CD4-positive, alpha-beta T cell treated with Interleukin-6 for 4 hours (primary cell): ENCODE measurements at regions not wholly inside any gene's neighbourhood (a gene's known extent, or its start where the extent isn't known, plus 50 kb on each side); places are given as distances from the start of the nearest gene placed in this dataset.
"Not testable (repeated sequence)": the region's sequence is repeated elsewhere in the genome, so short reads cannot be mapped to it uniquely, and the experiment has no call there.

Experiments used
- DNase-seq: peaks from one replicate; pipeline ENCODE4 v3.0.0-alpha.2; 2020; ENCODE audit warnings: mixed read lengths

DNA sequence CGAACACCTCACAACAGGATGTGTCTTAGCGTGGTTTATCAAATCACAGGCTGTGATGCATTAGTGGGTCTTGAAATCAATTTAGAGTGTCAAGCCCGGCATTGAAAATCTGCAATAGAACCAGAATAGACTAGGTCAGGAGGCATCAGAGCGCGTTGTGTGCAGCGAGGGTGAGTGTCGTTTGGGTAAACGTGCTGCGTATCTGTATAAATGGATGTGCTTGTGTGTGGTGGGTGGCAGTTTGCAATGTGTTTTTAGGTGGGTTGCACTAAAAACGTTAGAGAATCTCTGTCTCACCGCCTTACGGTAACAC is 121.0 kb upstream of the SULF2 start:
- no peak for DNase-seq

- no peak for DNase-seq
Measured at GRCh38 chr20:47905628-47906347, 120.5 kb upstream of the SULF2 start.

DNA sequence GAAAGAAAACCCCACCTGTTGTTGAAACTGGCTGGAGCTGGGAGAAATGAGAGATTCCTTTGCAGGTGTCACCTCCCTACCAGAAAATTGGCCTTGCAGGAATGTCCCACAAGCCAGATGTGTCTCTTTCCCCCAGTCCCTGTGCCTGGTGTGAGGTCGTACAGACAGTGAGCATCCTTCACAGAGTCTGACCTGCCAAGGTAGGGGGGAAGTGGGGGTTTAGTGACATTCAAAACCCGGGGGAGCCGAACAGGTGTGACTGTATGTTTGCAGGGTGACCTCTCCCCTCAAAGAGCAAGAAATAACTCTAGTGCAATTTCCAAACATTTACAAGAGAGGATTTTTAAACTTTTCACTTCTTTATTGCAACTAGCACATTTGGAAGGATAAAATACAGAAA is 117.7 kb upstream of the SULF2 start:
- not testable (repeated sequence) for DNase-seq

- not testable (repeated sequence) for DNase-seq
Measured at GRCh38 chr20:47899313-47899712, 114.0 kb upstream of the SULF2 start.

- DNase-seq: no peak
Measured at GRCh38 chr20:47897461-47897860, 112.2 kb upstream of the SULF2 start.

DNA sequence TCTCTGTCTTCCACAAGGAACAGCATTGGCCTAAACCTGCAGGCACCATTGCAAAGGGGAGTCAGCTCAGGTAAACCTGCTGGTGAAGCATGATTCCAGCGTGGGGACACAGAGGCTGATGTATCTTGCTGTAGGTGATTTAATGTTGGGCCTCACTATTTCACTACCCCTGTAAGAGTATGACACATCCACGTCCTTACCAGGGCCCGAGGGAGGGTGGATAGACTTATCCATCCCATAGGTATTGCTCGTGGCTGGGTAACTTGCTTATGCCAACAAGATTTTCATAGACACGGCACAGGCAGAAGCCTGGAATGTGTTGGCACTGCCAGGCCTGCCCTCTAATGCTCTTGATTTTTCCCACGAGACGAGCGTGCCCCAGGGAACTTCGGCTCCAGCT is 107.4 kb upstream of the SULF2 start:
- DNase-seq: not testable (repeated sequence)

DNA sequence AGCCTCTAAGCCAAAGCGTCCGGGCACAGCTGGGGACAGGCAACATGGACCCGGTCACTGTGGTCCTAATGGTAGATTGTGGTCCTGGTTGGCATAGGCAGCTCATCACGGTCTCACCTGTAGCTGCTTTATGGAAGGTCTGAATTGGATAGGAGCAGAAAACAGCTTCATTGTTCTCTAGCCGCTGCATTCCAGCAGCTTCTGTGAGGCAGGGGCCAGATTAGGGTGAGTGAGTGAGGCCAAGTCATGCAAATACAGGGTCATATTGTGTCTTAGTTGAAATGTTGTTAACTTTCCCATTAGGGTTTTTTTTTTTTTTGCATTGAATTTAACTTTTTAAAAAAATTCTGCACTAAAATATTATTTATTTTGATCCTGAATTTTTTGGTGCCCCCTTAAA is 105.4 kb upstream of the SULF2 start:
- DNase-seq: not testable (repeated sequence)

DNA sequence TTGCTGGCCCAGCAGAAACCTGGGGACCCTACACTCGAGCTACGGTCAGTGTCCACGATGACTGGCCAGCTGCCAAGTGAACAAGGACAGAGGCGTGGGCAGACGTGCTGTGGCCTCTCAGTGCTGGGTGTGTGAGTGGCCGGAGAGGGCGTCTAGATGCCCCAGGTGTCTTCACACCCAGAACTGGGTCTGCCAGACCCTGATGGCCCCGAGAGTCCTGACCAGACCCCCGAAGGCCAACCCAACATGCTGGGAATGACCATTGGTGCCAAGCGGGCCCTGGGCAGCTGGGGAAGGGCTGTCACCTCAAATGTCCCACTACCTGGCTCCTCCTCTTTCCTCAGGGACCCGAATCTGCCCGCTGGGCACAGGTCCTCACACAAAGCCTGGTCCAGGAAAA is 104.5 kb upstream of the SULF2 start:
- DNase-seq: not testable (repeated sequence)

DNA sequence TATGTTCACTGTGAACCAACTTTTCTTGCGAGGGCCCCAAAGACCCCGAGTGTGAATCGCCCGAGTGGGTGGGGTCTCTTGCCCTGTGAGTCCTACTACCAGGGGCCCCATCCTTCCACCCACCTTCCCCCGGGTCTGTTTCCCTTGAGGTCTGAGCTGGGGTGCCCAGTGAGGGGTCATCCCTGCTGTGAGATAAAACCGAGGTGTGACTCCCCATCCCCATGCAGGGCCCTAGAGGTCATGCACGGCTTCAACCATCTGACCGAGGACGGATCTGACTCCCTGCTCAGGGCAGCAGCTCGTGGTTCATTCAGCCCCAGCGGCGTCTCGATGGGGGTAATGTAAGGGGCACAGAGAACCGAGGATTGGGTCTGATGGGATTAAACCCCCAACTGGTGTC is 103.1 kb upstream of the SULF2 start:
- DNase-seq: no peak

DNA sequence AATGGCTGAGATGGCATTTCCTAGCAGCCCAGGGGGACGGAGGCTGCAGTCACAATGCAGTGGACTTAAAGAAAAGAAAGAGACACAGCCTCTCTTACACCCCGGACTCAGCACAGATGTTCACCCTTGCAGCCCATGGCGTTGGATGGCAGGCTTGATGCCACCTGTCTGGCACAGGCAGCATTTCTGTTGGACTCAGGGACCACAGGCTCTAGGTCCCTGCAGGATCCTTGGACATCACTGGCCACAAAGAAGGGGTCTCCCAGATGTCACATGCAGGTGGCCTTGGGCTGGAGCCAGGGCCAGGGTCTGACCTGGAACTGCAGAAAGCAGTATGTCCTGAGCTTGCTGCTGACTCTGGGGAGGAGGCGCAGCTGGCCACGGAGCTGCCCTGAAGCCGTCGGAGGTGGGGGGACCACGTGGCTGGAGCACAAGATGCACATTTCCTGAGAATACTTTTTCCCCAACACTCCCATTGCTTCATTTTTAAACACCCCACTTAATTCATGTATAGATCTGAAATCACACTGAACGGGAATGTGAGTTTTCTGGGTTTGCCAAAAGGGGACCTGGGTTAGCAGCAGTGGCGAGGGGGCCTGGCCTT is 102.3 kb upstream of the SULF2 start:
- DNase-seq: no peak

- no peak for DNase-seq
Measured at GRCh38 chr20:47887064-47887463, 101.8 kb upstream of the SULF2 start.

DNA sequence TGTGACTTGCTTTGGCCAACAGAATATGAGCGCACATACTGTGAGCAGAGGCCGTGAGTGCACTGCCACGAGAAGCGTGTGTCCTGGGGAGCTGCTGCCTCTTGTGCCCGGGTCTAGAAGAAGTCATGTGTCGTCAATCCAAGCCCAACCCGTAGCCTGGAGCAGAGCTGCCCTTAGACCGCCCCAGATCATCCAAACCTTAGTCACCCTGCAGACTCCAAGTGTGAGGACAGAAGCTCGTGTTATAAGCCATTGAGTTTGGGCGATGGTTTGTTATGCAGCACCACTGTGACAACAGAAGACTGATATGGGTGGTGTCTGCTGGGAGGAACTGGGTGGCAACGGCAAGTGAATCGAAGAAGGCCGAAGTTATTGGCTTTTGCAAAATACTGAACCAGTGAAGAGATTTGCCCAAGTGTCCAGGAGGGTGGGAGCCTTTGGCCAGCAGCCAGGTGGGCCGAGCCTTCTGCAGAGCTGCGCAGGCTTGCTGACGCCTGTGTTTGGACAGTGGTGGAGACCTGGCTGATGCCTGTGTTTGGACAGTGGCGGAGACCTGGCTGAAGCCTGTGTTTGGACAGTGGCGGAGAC is 101.3 kb upstream of the SULF2 start:
- DNase-seq: no peak

GRCh38 chr20:47885909-47886453 is 100.7 kb upstream of the SULF2 start:
- no peak for DNase-seq

- DNase-seq: not testable (repeated sequence)
Measured at GRCh38 chr20:47883940-47884339, 98.7 kb upstream of the SULF2 start.

GRCh38 chr20:47883186-47883585 is 97.9 kb upstream of the SULF2 start:
- no peak for DNase-seq

GRCh38 chr20:47879771-47880170 is 94.5 kb upstream of the SULF2 start:
- DNase-seq: no peak

- no peak for DNase-seq
Measured at GRCh38 chr20:47878601-47879027, 93.3 kb upstream of the SULF2 start.

DNA sequence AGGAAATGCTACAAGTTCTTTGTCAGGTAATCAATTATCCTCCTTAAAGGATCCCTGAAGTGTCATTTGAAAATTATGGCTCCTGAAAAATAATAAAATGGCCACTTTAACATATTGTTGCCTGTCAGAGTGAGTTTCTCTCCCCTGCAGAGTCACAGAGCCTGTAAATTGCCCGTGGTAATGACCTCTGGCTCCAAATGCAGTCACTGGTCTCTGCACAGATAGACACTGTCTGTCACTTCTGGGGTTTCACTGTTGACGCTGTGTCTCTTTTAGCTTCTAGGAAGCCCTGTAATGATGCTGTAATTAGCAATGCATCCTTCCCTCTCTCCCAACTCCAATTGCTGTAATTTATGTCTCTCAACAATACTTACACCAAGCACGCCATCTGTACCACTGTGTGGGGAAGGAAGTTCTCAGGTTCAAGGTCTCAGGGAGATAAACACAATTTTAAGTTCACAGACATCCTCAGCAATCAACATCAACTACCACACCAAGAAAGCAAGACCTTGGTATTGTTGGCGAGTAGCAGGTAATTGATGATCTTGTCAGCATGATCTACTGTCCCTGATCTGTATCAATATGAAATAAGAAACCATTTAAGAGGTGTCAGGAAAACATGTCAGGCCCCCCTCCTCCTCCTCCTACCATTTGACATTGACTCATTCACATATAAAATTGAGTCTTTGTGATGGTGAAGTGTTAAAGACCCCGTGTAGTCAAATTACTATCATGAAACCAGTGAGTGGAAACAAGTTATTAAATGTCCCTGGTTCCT is 91.2 kb upstream of the SULF2 start:
- no peak for DNase-seq

DNA sequence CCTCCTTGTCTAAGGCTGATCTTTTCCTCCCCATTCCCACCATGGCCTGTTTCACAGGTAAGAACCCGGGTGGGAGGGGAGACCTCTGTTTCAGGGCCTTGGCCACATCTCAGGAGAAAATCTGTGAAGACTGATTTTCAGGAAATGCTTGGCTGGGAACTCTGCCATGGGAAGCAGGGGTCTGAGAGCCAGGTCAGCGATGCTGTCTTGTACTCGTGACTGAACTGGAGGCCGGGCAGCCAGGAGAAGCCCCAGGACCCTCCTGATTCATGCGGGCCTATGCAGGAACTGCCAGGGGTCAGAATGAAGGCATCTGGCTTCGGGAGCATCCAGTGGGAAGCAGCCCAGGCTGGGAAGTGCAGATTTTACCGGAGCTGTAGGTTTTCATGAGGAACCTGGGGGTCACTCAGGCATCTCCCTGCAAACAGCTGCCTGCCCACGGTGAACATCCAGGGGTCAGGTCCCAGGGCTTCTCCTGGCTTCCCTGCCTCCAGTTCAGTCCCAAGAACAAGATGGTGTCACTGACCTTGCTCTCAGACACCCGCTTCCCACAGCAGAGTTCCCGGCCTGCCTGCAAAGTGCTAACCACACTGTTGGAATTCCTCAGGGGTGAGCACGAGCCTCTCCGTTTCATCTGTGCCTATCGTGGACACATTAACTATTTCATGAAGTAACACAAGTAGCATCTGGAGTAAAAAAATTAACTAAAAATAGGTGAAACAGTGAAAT is 90.2 kb upstream of the SULF2 start:
- DNase-seq: no peak

- DNase-seq: no peak
Measured at GRCh38 chr20:47872341-47872740, 87.1 kb upstream of the SULF2 start.

DNA sequence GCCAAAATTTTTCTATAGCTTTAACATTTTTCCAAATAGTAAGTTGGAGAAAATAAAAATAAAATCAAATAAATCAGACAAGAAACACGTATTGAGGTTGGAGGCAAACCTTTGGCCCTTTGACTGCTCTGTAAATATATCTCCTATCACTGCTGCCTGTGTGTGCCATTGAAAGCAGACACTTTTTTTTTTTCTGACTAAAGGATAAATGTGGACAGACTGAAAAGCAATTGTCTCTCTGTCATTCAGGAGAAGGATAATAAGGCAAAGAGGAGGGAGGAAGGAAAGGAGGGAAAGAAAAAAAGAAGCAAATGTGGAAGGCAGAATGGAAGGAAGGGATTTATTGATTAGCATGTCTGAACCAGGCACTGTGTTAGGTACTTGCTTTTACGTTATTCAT is 85.2 kb upstream of the SULF2 start:
- DNase-seq: no peak

DNA sequence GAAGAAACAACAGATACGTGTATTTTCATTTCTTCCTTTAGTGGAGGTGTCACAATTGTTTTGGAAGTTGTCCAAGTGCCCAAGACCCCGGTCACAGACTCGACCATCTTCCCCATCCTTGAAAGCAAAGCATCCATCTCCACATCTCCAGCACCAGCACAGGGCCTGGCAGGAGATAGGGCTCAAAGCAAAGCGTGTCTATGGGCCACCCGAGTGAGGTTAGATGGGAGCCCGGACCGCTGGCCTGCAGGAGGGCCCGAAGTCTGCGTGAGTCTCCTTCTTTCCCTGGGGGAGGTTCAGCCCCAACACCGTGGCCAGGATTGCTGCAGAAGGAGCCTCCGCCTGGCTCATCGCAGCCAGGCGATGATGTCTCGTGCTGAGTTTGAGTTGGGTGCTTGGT is 83.5 kb upstream of the SULF2 start:
- no peak for DNase-seq

DNA sequence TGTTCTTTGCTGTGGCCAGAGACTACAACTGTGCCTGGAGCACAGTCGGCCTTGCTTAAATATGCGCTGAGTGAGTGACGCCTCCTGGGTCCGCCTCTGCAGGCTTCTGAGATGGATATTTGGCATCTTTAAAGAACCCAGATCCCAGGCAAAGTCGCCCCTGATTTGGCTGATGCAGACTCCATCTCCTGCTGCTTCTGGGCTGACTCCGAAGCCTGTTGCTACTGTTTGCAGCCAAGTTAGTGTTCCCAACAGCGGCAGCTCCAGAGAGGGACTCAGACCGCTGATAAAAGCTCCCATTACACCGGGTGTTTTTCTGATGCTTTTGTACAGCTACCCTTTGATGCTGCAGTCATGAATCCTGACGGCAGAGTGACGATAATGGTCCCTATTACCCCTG is 83.0 kb upstream of the SULF2 start:
- DNase-seq: no peak
